GM23248 (cell line): ENCODE measurements at regions not wholly inside any gene's neighbourhood (a gene's known extent, or its start where the extent isn't known, plus 50 kb on each side); places are given as distances from the start of the nearest gene placed in this dataset.
"Not testable (repeated sequence)": the region's sequence is repeated elsewhere in the genome, so short reads cannot be mapped to it uniquely, and the experiment has no call there.

ENCODE experiments used
- DNase-seq: peaks from one replicate; pipeline ENCODE4 v3.0.0-alpha.2; 2015
- H2AFZ ChIP-seq: fragments of 200-600 bp; sonication (generic); 2 replicates; pipeline ENCODE4 v1.6.1; 2016; ENCODE audit warnings: antibody characterized with exemption
- H3F3A ChIP-seq: fragments of 200-600 bp; sonication (generic); 2 replicates; pipeline ENCODE4 v1.6.1; 2016; ENCODE audit warnings: mild to moderate bottlenecking, antibody characterized with exemption, mixed run types; ENCODE audit not compliant: insufficient read depth
- H3K27ac ChIP-seq: fragments of 200-600 bp; sonication (generic); 2 replicates; pipeline ENCODE4 v1.5.1; 2016; ENCODE audit warnings: mild to moderate bottlenecking
- H3K27me3 ChIP-seq: fragments of 200-600 bp; sonication (generic); replicated peaks from 2 replicates; pipeline ENCODE4 v1.6.1; 2016; ENCODE audit warnings: mild to moderate bottlenecking; ENCODE audit not compliant: insufficient read depth
- H3K36me3 ChIP-seq: fragments of 200-600 bp; sonication (generic); 2 replicates; pipeline ENCODE4 v1.6.1; 2016; ENCODE audit warnings: low read depth, mild to moderate bottlenecking
- H3K4me1 ChIP-seq: fragments of 200-600 bp; sonication (generic); 2 replicates; pipeline ENCODE4 v1.6.1; 2016; ENCODE audit warnings: mild to moderate bottlenecking; ENCODE audit not compliant: insufficient read depth
- H3K4me2 ChIP-seq: fragments of 200-600 bp; sonication (generic); one replicate; pipeline ENCODE4 v1.6.1; 2016; ENCODE audit warnings: mild to moderate bottlenecking; ENCODE audit not compliant: unreplicated experiment
- H3K4me3 ChIP-seq: fragments of 200-600 bp; sonication (generic); 2 replicates; pipeline ENCODE4 v1.5.1; 2016; ENCODE audit warnings: mild to moderate bottlenecking
- H3K79me2 ChIP-seq: fragments of 200-600 bp; sonication (generic); 2 replicates; pipeline ENCODE4 v1.6.1; 2016; ENCODE audit warnings: mild to moderate bottlenecking; ENCODE audit not compliant: insufficient read depth
- H3K9ac ChIP-seq: fragments of 200-600 bp; sonication (generic); 2 replicates; pipeline ENCODE4 v1.6.1; 2016; ENCODE audit warnings: mild to moderate bottlenecking
- H3K9me2 ChIP-seq: fragments of 200-600 bp; sonication (generic); 2 replicates; pipeline ENCODE4 v1.6.1; 2016; ENCODE audit warnings: mixed run types, mild to moderate bottlenecking, moderate library complexity; ENCODE audit not compliant: insufficient read depth
- H3K9me3 ChIP-seq: fragments of 200-600 bp; sonication (generic); one replicate; pipeline ENCODE4 v1.6.1; 2017; ENCODE audit warnings: low read depth
- H4K20me1 ChIP-seq: fragments of 200-600 bp; sonication (generic); 2 replicates; pipeline ENCODE4 v1.6.0; 2016; ENCODE audit not compliant: insufficient read depth
- EZH2 ChIP-seq: fragments of 200-600 bp; sonication (generic); IDR thresholded peaks from 2 replicates; pipeline ENCODE4 v1.6.1; 2018; ENCODE audit warnings: antibody characterized with exemption, mild to moderate bottlenecking; ENCODE audit not compliant: insufficient read depth, poor library complexity, severe bottlenecking
- EZH2phosphoT487 ChIP-seq: fragments of 200-600 bp; sonication (generic); IDR thresholded peaks from 2 replicates; pipeline ENCODE4 v1.6.1; 2018; ENCODE audit warnings: antibody characterized with exemption, moderate library complexity, mild to moderate bottlenecking, low read depth; ENCODE audit not compliant: insufficient read depth
- WGBS, 2 experiments: methylation state at CpG; one replicate each; pipeline ENCODE4 v1.1.6; 2015 to 2017; ENCODE audit warnings: low lambda C conversion rate in 2 of 2, low coverage in 1 of 2; ENCODE audit errors: missing lambda C conversion rate in 2 of 2; 5-methylcytosine and 5-hydroxymethylcytosine counted together
- in situ Hi-C: fragments of 300-500 bp; cut with MboI; formaldehyde crosslinking; loops from 2 replicates; pipeline ENCODE4 v1.15.0; 2020

- Histone ChIP-seq H3K27ac (no peak overlapping the region), H3K9me3 (no peaks in the 10 kb centered on the region), H3K36me3 (no peaks in the 10 kb centered on the region), H3K9me2 (no peaks in the 10 kb centered on the region), H4K20me1 (no peaks in the 10 kb centered on the region), H2AFZ (no peak overlapping the region), H3K9ac (no peak overlapping the region), H3K27me3 (no peaks in the 10 kb centered on the region), H3F3A (no peaks in the 10 kb centered on the region), H3K79me2 (no peaks in the 10 kb centered on the region), H3K4me3 (no peak overlapping the region), H3K4me2 (no peak overlapping the region), H3K4me1 (no peaks in the 10 kb centered on the region)
- TF ChIP-seq EZH2 (no peak), EZH2phosphoT487 (no peak)
- no peak for DNase-seq
- in situ Hi-C loops, result no loop called here
Observed at GRCh38 chr2:126048719-126049118, 607.2 kb upstream of the GYPC start.

DNA sequence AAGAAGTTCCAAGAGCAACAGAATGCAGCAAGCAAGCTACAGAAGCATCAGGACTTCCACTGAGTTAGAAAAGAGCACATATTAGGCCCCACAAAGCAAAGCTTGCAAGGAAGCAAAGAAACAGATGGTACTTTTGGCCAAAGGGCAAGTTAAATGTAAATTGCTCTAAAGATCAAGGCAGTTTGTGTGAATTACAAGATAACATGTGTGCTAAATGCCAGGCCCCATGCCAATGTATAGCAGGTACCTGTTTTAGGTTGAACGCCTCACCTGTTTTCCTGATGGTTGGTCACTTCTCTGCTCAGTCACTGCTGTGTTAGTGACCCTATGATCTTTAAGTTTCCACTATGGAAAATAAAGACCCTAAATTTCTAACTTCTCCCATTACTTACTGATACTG lies 606.5 kb upstream of the GYPC start:
- Histone ChIP-seq H3K4me2 (no peak overlapping the region), H3K79me2 (no peaks in the 10 kb centered on the region)
- in situ Hi-C loops, result no loop called here

DNA sequence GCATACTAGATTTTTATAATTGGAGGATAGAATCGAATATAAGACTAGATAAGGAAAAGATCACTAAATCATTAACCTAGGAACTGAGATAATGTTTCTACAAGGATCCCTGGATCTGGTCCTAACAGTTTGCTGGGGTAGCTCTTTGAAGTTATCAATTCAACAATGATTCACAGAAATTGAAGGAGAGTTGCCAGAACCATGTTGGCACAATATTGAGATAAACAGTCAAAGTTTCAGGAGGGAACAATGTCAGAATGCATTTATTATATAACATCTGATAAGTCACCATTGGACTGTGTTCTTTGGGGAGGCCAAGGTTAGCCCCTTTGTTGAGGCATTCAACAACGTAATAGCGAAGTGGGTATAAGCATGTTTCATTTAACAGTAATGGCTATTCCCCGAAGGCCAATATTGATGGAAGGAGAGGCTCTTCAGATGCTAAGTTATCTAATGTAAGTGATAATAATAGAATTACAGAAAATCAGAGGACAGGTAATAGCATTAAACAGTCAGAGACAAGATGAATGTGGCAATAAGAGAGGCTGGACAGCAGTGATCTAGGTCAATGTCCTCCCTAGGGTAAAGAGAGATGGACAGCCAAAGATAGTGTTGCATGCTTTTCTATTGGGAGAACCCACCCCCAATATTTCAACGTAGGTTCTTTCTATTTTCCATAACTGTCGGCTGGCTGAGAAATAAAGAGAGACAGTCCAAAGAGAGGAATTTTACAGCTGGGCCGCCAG lies 604.8 kb upstream of the GYPC start:
- 18 to 20% methylated on average over 7 of the region's 7 CpGs for whole genome bisulfite sequencing, 2 experiments
- no peak overlapping the region for H3K4me2 ChIP-seq

More for the DNA sequence above, 606.5 kb upstream of the GYPC start:
- no peak overlapping the region for H3K27ac ChIP-seq
- no peaks in the 10 kb centered on the region for H3K36me3 ChIP-seq
- no peaks in the 10 kb centered on the region for H3K9me3 ChIP-seq
- TF ChIP-seq EZH2, result no peak
- TF ChIP-seq EZH2phosphoT487, result no peak
- H3K4me1 ChIP-seq, result no peaks in the 10 kb centered on the region
- no peaks in the 10 kb centered on the region for H3F3A ChIP-seq
- H3K27me3 ChIP-seq, result no peaks in the 10 kb centered on the region
- H4K20me1 ChIP-seq, result no peaks in the 10 kb centered on the region
- H3K9ac ChIP-seq, result no peak overlapping the region
- no peaks in the 10 kb centered on the region for H3K9me2 ChIP-seq
- no peak overlapping the region for H3K4me3 ChIP-seq
- no peak overlapping the region for H2AFZ ChIP-seq
- WGBS, 2 experiments, result 12 to 15% methylated on average over 1 of the region's 1 CpG
- DNase-seq, result no peak

GRCh38 chr2:126051737-126052240 lies 604.2 kb upstream of the GYPC start:
- H3K27me3 ChIP-seq, DNase-seq, H3F3A ChIP-seq, H2AFZ ChIP-seq, in situ Hi-C loops, H3K9ac ChIP-seq, H3K4me1 ChIP-seq, H4K20me1 ChIP-seq, H3K9me3 ChIP-seq, H3K36me3 ChIP-seq, H3K79me2 ChIP-seq, H3K27ac ChIP-seq, H3K4me2 ChIP-seq, H3K4me3 ChIP-seq, H3K9me2 ChIP-seq: not testable (repeated sequence)
- WGBS, 2 experiments, result 24 to 25% methylated on average over 6 of the region's 6 CpGs

More for the DNA sequence above, 604.8 kb upstream of the GYPC start:
- Histone ChIP-seq H3K9me3 (no peaks in the 10 kb centered on the region), H4K20me1 (no peaks in the 10 kb centered on the region), H3K4me3 (no peak overlapping the region), H3K79me2 (no peaks in the 10 kb centered on the region), H3K27me3 (no peaks in the 10 kb centered on the region), H2AFZ (no peak overlapping the region), H3F3A (no peaks in the 10 kb centered on the region), H3K9ac (no peak overlapping the region), H3K9me2 (no peaks in the 10 kb centered on the region), H3K4me1 (no peaks in the 10 kb centered on the region), H3K36me3 (no peaks in the 10 kb centered on the region), H3K27ac (no peak overlapping the region)
- in situ Hi-C loops, result no loop called here
- TF ChIP-seq EZH2, result no peak
- DNase-seq, result no peak

- no peak for DNase-seq
- no peaks in the 10 kb centered on the region for H3F3A ChIP-seq
- H3K27me3 ChIP-seq, result no peaks in the 10 kb centered on the region
- no peaks in the 10 kb centered on the region for H3K36me3 ChIP-seq
- H2AFZ ChIP-seq, result no peak overlapping the region
- no peaks in the 10 kb centered on the region for H3K9me3 ChIP-seq
- no peak for TF ChIP-seq EZH2
- TF ChIP-seq EZH2phosphoT487, result no peak
- no peaks in the 10 kb centered on the region for H3K9me2 ChIP-seq
- no peaks in the 10 kb centered on the region for H3K4me1 ChIP-seq
- 38 to 40% methylated on average over 2 of the region's 2 CpGs for WGBS, 2 experiments
- H3K4me2 ChIP-seq, result no peak overlapping the region
- H3K27ac ChIP-seq, result no peak overlapping the region
- H3K9ac ChIP-seq, result no peak overlapping the region
- H3K4me3 ChIP-seq, result no peak overlapping the region
- in situ Hi-C loops, result no loop called here
- no peaks in the 10 kb centered on the region for H3K79me2 ChIP-seq
- no peaks in the 10 kb centered on the region for H4K20me1 ChIP-seq
Observed at GRCh38 chr2:126059379-126059778, 596.6 kb upstream of the GYPC start.
